HG03103 (cell line): ENCODE measurements at regions not wholly inside any gene's neighbourhood (a gene's known extent, or its start where the extent isn't known, plus 50 kb on each side); places are given as distances from the start of the nearest gene placed in this dataset.

Source experiments
- ATAC-seq: cut with Tn5 transposase; IDR thresholded peaks from one replicate; pipeline ENCODE4 v1.9.1; 2021; ENCODE audit warnings: low read depth; ENCODE audit not compliant: unreplicated experiment

DNA sequence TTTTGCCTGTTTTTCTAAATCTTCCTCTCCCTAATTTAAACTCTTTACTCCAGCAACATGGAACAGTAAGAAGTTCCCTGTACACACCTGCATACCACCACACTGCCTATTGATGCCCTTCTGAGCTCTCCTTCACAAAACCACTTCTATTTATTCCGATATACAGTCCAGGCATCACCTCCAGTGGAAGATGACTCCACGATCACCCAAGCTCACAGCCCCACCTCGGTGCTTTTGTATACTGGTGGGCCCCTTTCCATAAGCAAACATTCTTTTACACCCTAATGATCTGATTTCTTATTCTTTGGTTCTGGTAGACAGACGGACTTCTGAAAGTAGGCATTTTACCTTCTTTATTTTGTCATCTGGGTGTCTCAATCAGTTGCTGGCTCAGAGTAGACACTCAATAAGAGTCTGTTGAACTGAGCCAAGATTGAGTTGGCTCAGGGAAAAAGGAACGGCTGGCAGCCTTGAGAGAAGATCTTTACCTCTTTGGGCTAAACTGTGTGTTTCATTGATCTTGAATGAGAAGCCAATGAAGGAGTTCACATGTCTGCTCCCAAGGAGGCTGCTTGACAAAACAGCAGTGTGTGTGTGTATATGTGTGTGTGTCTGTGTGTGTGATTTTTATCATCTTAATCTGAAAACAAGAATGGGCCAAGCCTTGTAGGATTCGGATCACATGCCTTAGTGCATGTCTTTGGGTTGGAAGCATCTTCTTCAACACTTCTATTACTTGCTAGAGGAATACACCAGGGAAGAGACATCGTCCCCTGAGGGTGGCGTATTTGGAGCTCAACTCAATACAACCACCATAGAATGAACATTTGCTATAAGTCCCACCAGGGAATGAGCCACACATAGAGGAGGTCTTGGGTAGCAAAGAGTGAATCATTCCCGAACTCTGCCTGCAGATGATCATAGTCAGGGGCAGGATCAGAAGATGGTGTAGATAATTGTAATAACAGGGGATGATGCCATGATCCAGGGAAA is 341.8 kb downstream of the CYRIA start:
- ATAC-seq: no peak

DNA sequence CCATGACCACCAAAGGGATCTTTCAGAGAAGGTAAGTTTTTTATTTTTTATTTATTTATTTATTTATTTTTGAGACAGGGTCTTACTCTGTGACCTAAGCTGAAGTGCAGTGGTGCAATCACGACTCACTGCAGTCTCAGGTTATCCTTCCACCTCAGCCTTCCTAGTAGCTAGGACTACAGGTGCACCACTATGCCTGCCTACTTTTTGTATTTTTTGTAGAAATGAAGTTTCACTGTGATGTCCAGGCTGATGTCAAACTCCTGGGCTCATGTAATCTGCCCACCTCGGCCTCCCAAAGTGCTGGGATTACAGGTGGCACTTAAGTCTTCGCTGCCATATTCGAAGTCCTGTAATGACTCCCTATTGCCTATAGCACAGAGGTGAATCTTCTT is 342.5 kb downstream of the CYRIA start:
- ATAC-seq: no peak

DNA sequence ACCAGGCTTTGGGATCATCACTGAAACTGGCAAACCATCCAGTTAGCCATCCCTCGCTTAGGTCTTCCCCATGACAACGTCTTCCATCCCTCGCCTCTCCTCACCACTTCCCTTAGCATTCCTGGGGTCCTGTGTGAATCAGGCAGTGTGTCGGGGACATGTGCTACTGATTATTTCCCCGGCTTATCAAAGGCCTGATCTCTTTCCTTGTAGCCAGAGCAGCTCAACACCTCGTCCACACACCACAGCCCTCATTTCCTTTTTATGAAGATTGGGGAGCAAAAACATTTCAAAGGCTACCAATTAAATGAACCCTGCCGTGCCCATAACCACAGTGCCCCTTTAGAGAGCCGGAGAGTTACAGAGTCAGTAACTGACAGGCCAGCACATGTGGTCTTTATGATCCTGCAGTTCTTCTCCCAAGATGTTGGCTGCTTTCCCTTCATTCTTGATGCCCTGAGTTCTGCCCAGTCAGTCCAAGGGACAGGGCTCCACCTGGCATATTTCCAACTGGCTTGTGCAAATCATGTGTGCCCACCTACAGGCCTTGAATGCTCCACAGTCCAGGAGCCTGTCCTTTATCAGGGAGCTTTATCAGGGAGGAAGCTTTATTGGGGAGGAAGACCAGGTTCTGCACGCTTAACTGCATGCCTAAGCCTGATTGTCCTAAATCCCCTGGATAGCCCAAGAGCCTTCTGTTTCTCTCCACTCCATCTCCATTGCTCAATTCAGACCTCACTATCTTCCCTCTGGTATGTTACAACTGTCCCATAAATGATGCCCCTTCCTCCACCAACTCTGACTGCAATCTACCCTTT is 343.1 kb downstream of the CYRIA start:
- ATAC-seq: no peak

DNA sequence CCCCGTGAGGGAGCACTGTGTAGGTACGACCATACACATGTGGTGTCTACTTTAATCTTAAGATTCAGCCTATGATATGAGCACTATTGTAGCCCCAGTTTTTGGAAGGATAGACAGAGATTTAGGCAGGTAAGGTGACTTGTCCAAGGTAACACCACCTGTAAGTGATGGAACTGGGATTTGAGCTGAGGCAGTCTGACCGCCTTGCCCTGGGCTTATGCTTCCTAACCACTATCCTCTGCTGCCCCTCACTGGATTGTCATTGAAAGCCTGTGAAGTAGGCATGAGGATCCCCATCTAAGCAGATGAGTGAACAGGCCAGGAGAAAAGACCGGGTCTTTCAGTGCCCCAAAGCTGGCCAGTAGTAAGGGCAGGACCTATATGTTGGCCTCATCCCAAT is 343.8 kb downstream of the CYRIA start:
- no peak for ATAC-seq

DNA sequence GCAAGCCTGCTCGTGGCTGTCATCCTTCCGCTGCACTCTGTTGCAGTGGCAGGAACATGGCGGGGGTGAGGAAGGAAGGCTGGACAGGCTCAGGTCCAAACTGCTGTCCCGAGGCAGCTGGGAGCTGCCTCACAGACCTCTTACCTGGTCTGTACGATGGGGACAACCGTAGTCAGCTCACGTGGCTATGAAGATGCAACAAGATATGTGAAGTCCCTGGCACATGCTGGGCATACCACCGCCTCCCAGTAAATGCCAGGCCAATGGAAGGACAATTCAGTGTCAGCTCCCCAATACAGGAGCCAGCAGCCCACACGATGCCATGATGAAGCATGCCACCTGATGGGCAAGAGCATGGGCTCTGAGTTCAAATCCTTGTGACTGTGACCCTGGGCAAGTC is 344.4 kb downstream of the CYRIA start:
- ATAC-seq: no peak

DNA sequence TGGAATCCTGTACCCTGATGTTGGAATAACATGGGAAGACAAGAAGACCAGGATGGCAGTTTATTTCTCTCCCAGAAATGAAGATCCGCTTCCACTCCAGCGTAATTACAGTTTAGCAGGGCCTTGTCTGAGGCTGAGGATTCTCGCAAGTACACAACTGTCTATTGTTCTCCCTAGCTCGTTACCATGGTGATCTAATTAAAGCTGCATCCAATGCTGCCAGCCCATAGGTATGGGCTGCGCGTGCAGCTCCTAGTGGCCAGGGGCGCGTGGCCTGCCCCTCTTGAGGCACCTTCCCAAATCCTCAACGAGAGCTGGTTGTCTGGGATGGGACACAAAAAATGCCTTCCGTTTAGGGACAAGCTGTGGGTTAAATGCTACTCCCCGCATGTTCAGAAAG is 344.9 kb downstream of the CYRIA start:
- no peak for ATAC-seq

DNA sequence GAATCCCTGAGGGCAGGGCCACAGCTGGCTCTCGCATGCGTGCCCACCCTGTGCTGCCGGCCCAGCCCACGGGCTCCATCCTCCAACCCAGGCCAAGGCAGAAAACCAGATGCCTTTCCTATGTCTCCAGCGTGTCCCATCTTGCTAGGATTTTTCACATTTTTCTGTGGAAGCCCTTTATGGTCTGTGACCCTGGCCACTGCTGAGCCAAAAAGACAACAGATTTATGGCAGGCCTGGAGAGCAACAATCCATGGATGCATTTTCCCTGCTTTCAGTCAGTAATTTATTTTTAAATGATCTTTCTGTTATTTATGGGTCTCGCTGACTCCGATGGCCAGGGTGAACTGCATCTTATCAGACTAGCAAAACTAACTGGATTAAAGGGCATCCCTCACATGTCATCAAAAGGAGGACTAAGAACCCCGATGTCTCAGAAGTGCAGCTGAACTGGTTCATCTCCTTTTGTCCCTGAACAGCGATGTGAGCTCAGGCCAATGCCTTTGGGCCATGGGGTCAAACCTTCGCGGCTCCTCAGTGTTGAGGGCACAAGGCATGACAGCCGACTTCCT is 346.0 kb downstream of the CYRIA start:
- no peak for ATAC-seq

DNA sequence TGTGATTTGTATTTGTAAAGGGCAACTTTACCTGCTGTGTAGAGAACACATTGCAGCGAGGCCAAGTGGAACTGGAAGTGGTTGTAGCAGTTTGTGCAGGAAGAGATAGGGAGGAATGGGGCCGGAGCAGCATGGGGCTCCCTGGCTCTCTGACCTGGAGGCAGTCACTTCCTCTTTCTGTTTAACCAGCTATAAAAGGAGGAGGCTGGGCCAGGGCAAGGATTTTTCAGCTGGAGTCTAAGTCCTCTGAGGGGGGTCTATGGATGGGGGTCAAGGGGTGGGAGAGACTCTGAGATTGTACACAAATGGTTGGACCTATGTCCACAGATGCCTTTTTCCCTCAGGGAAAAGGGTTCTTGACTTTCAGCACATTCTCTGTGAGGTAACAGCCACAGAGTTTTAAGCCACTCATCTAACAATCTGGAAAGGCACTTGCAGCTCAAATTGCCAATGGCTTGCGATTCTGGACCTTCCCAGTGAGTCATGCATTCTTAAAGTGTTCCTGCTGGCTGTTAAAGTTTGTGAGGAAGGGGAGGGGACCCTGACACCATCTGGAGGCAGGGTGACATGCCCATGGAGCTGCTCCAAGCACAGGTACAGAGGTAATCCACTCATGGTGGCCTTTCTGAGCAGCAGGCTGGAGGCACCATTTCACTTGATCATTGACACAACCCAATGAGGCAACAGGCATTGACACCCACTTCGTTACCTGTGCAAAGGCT is 347.0 kb downstream of the CYRIA start:
- no peak for ATAC-seq

DNA sequence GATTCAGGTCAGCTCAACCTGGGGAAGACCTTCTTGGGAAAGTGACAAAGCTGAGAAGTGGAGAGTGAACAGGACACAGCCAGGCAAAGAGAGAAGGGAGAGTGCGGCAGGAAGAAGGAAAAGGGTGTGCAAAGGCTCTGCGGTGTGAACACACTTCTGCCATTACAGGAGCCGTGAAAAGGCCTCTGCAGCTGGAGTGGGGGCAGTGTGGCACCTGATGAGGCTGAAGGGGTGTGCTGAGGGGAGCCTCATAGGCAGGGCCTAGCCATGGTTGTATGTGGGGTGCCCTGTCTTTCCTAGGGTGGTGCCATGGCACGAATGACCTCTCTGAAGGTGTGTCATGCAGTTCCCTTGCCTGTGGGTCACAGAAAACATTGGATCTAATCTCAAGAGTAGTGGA is 347.6 kb downstream of the CYRIA start:
- ATAC-seq: no peak

DNA sequence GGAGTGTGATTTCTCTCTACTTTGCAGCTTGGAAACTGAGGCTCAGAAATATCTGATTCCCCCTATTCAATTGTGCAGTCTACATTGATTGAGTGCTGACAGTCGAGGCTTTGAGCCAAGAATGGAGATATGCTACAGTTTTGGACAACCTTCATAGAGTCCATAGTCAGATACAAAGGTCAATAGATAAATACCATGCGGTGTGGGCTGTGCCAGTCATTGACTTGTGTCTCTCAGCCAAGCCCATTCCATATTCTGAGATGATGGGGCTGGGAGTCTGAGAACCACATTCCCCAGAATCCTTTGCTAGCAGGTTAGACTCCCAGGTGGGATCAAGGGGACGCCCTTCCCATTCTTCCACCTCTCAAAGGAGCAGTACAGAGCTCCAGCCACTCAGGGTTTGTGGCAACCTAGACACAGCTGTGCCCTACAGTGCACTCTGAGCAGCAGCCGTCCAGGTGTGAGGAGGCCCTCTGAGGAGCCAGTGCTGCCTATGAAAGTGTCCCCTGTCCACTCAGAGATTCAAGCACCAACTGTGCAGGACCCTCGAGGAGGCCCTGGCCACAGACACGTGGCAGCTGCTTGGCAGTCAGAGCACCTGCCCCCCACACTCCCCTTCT is 348.3 kb downstream of the CYRIA start:
- no peak for ATAC-seq

DNA sequence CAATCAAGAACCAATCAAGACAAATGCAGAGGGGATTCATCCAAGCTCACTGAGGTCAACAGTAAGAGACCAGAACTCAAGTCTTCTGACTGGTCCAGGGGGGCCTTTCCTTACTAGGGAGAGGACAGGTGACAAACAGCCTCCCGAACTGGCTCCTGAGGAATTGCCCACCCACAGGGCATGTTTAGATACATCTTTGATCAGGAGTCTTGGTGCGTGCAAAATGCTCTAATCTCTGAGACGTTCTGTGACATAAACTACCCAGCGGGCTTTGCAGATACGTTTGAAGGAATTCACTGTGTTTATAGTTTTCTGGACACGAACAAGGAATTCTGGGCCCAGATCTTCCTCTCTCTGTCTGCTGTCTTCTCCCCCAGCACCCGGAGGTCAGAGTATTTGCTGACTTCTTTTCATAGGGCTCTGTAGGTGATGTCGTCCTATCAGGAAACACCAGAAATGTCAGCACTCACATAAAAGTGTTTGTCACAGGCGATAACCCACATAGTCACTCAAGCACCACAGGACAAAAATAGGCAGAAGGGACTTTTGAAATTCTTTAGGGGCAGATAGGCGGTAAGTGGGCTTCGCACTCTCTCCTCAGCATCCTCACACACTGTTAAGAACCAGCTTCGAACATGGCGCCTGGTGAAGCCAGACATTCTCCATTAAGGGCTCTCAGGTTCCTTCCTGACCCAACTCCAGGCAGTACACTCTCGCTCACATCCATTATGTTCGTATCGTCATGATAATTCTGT is 349.0 kb downstream of the CYRIA start:
- no peak for ATAC-seq

DNA sequence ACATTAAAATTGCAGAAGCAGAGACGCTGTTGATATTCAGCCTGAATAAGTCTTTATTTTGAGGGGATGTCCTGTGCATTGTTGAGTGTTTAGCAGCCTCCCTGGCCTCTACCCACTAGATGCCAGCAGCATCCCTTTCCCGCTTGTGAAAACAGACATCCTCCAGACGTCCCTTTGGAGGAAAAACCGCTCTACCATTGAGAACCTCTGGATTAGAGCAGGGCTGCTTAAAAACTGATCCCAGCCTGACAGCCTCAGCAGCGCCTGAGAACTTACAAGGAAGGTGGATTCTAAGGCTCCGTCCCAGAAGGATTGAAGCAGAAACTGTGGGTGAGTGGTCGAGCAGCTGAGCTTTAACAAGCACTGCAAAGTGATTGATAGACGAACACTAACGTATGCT is 349.7 kb downstream of the CYRIA start:
- ATAC-seq: no peak

DNA sequence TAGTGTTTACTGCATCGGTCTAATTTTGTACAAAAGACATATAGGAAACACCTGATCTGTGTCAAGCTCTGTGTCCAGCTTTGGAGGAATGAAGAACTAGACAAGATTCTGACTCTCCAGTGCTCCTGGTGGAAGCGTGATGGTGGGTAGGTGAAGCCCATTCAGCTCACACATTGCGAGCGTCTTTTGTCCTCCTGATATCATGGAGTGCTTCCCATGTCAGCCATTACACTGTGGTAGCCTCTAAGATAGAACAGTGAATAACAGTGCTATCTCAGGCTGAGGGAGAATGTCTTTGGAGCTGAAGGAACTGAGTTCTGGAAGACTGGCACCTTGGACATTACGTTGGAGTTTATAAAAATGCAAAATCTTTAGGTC is 350.2 kb downstream of the CYRIA start:
- no peak for ATAC-seq

DNA sequence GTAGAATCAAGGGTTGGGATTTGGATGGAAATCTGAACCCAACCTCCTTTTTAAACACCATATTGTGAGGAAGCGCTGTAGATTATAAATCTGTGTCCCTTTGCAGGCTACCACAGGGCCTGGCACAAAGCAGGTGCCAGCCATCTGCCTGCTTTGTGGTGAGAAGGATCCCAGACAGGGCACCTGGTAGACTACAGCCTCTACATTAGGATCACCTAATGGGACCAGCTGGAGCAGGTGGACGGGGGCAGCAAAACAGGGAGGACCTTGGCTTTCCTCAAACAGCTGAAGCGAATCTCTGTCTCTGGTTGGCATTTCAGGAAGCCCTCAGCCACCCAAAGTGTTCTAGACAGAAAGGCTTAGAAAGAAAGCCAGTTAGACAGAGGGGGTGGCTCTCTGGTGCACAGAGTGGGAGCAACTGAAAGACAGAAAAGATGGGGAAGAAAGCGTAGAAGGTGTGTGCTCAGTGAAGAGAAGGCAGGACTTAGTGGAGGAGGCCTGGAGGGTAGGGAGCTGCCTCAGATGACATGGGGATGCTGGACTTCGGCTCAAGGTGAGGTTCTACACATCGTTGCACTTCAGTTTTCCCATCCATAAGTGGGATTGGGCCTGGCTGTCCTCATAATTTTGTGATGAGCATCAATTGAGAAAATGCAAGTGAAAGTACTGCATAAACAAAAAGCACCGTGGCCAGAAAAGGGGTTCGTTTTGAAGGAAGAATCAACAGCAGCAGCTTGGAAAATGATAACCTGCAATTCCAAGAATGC is 350.8 kb downstream of the CYRIA start:
- no peak for ATAC-seq

DNA sequence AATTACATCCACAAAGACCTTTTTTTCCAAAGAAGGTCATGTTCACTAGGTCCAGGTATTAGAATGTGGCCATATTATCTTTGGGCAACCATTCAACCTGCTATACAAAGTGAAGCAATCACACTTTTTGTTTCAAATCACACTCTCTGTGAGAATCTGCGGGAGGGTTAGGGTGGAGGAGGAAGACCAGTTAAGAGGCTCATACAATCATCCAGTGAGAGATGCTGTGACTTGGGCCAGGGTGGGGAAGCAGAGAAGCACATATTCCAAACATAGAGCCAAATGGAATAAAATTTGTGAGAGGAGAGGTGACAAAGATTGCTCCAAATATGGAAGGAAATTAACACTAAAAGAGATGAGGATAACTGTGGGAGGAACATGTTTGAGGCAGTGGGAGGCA is 351.6 kb downstream of the CYRIA start:
- no peak for ATAC-seq

DNA sequence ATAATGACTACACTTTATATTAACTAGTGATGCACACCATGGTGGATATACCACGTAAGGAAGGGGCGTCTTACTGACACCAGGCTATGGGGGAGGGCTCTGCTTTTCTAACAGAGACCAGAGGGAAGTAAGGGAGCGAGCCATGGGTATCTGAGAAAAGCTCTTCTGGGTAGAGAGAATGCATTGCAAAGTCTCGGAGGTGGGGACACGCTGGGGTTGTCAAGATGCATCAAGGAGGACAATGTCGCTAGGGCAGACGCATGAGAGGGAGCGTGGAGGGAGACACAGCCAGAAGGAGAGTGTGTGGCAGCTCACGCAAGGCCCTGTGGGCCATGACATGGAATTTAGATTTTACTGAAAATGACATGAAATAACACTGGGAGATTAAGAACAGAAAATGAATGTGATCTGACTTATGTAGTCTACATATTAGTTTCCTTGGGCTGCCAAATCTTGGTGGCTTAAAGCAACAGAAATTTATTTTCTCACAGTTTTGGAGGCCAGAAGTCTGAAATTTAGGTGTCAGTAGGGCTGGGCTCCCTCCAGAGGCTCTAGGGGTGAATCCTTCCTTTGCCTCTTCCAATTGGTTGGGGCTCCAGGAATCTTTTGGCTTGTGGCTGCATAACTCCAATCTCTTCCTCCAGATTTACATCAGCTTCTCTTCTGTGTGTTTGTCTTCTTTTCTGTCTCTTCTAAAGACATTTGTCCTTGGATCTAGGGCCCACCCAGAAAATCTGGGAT is 352.2 kb downstream of the CYRIA start:
- ATAC-seq: no peak

DNA sequence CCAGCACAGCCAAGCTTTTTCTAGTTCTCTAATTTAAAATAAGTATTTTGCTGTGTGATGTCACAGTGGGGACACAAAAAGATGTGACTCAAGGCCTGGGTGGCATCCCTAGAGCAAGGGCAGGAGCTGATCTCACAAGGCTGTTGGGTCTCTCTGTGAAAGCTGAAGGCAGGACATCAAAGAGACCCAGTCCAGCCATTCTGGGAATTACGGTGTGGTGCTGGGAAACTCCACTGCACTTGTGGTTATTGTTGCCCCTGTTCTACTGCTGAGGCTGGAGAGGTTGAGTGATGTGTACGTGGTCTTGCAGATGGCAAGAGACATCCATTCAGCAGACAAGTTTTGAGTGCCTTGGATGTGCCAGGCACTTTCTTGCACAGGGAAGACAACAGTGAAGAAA is 352.9 kb downstream of the CYRIA start:
- ATAC-seq: no peak
